ENCODE measurements at regions not wholly inside any gene's neighbourhood (a gene's known extent, or its start where the extent isn't known, plus 50 kb on each side); places are given as distances from the start of the nearest gene placed in this dataset.

- TF ChIP-seq POLR2A (IDR thresholded peaks at IDR 0.05; ENCODE audit: low read depth, low read length): no peak
- no peak for TF ChIP-seq POLR2AphosphoS5 (IDR thresholded peaks at IDR 0.05; ENCODE audit: low read depth, low read length)
Observed at GRCh38 chr10:9238041-9238440, 1183.6 kb downstream of the GATA3 start.
